Lung (tissue), 11 donors: ENCODE measurements at regions not wholly inside any gene's neighbourhood (a gene's known extent, or its start where the extent isn't known, plus 50 kb on each side); places are given as distances from the start of the nearest gene placed in this dataset.

Experiments
- ATAC-seq: fragments of 200-7000 bp; cut with Tn5 transposase; one replicate; pipeline ENCODE4 v1.9.1; 2020; ENCODE audit warnings: moderate number of reproducible peaks; ENCODE audit not compliant: insufficient read depth, low FRiP score
- DNase-seq, 3 donors: peaks; one replicate each; pipeline ENCODE4 v3.0.0-alpha.2; 2013 to 2017
- H3K27ac ChIP-seq, 2 donors: one replicate each; pipeline ENCODE4 v1.5.1; 2013; ENCODE audit warnings: mild to moderate bottlenecking in 2 of 2, moderate library complexity in 2 of 2, control low read depth in 1 of 2, inconsistent platforms in 1 of 2, low read depth in 1 of 2, low read length in 1 of 2
- H3K27me3 ChIP-seq, 3 donors: one replicate each; pipeline ENCODE4 v1.5.1; 2013; ENCODE audit warnings: low read length in 2 of 3; ENCODE audit not compliant: control insufficient read depth in 3 of 3, insufficient read depth in 3 of 3
- H3K36me3 ChIP-seq, 4 donors: one replicate each; pipeline ENCODE4 v1.5.1; 2013; ENCODE audit warnings: low read length in 4 of 4, mild to moderate bottlenecking in 1 of 4, moderate library complexity in 1 of 4; ENCODE audit not compliant: control insufficient read depth in 4 of 4, insufficient read depth in 4 of 4
- H3K4me1 ChIP-seq, 5 donors: one replicate each; pipeline ENCODE4 v1.5.1; 2013; ENCODE audit warnings: low read length in 5 of 5, mild to moderate bottlenecking in 2 of 5, moderate library complexity in 1 of 5; ENCODE audit not compliant: control insufficient read depth in 5 of 5, insufficient read depth in 5 of 5
- H3K4me3 ChIP-seq: one replicate; pipeline ENCODE4 v1.5.1; 2013; ENCODE audit warnings: mild to moderate bottlenecking, control low read depth, moderate library complexity
- H3K9ac ChIP-seq, 2 donors: one replicate each; pipeline ENCODE4 v1.5.1; 2013; ENCODE audit warnings: low read length in 2 of 2, control low read depth in 1 of 2; ENCODE audit not compliant: insufficient read depth in 1 of 2
- H3K9me3 ChIP-seq, 4 donors: one replicate each; pipeline ENCODE4 v1.5.1; 2013; ENCODE audit warnings: low read length in 3 of 4, mild to moderate bottlenecking in 1 of 4, moderate library complexity in 1 of 4; ENCODE audit not compliant: control insufficient read depth in 4 of 4, insufficient read depth in 3 of 4
- whole genome bisulfite sequencing, 2 donors: extraction: QIAGEN DNeasy Blood & Tissue Kit; methylation state at CpG; one replicate each; pipeline ENCODE4 v1.1.7; 2013; 5-methylcytosine and 5-hydroxymethylcytosine counted together
- TF ChIP-seq, protein P1 (sequence below): IDR thresholded peaks from 2 replicates; pipeline ENCODE4 v1.5.1; 2012; ENCODE audit warnings: mild to moderate bottlenecking; ENCODE audit errors: control extremely low read depth, extremely low read depth
- donor health status: control.
- donor health status: control.
- donor health status: Bipolar disorder and iron deficiency.
- donor health status: healthy.
- donor health status: DM: yes; HTN: yes; CAD: no.

- ATAC-seq (no peak), DNase-seq (no peak)
- H3K36me3 ChIP-seq = no peaks in the 10 kb centered on the region
- peaks cover 0 to 2% (median 0%) of the 10 kb centered on the region in 3 donors for H3K27me3 ChIP-seq
- peaks cover 0 to 5% (median 0%) of the 10 kb centered on the region in 4 donors for H3K9me3 ChIP-seq
- TF ChIP-seq, protein P1, sequence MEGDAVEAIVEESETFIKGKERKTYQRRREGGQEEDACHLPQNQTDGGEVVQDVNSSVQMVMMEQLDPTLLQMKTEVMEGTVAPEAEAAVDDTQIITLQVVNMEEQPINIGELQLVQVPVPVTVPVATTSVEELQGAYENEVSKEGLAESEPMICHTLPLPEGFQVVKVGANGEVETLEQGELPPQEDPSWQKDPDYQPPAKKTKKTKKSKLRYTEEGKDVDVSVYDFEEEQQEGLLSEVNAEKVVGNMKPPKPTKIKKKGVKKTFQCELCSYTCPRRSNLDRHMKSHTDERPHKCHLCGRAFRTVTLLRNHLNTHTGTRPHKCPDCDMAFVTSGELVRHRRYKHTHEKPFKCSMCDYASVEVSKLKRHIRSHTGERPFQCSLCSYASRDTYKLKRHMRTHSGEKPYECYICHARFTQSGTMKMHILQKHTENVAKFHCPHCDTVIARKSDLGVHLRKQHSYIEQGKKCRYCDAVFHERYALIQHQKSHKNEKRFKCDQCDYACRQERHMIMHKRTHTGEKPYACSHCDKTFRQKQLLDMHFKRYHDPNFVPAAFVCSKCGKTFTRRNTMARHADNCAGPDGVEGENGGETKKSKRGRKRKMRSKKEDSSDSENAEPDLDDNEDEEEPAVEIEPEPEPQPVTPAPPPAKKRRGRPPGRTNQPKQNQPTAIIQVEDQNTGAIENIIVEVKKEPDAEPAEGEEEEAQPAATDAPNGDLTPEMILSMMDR = no peak
- H3K27ac ChIP-seq = no peak overlapping the region
- no peak overlapping the region for H3K4me3 ChIP-seq
- no peak overlapping the region for H3K9ac ChIP-seq
- no peaks in the 10 kb centered on the region for H3K4me1 ChIP-seq
These were observed 389.6 kb upstream of the MAOA start for GRCh38 chrX:43266487-43266886.

GRCh38 chrX:43267652-43268051, 388.4 kb upstream of the MAOA start:
- Histone ChIP-seq H3K9ac (no peak overlapping the region), H3K4me3 (no peak overlapping the region), H3K36me3 (no peaks in the 10 kb centered on the region), H3K27ac (no peak overlapping the region), H3K9me3 (peaks cover 0 to 5% (median 0%) of the 10 kb centered on the region in 4 donors), H3K27me3 (peaks cover 0 to 2% (median 0%) of the 10 kb centered on the region in 3 donors), H3K4me1 (no peaks in the 10 kb centered on the region)
- TF ChIP-seq, protein P1 = no peak
- DNase-seq (no peak), ATAC-seq (no peak)
- 80 to 92% methylated on average over 5 of the region's 5 CpGs for WGBS, 2 donors

DNA sequence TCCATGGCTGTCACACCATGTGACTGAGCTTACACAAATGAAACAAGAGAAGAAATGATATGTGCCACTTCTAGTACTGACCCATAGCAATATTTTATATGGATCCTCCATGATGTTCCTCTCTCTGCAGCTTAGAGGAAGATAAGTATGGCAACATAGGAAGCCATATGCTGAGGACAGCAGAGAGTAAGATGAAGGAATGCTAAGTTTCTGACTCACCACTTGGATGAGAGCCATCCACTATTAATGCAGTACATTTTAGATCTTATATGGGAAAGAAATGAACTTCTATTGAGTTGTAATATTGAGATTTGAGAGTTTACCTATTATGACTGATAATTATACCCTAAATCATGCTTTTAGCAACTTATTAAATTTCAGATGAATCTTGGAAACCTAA, 386.9 kb upstream of the MAOA start:
- Histone ChIP-seq H3K9ac (no peak overlapping the region), H3K4me3 (no peak overlapping the region), H3K36me3 (no peaks in the 10 kb centered on the region), H3K27me3 (no peaks in the 10 kb centered on the region), H3K4me1 (no peaks in the 10 kb centered on the region), H3K27ac (no peak overlapping the region), H3K9me3 (peaks cover 0 to 5% (median 0%) of the 10 kb centered on the region in 4 donors)
- TF ChIP-seq, protein P1 = no peak
- ATAC-seq (no peak), DNase-seq (peak in 2 of 3 donors; percentile 4 to 23)

GRCh38 chrX:43277879-43278278, 378.2 kb upstream of the MAOA start:
- ATAC-seq = no peak
- 96 to 99% methylated on average over 7 to 8 of the region's 8 CpGs for WGBS, 2 donors
- DNase-seq = no peak

More at GRCh38 chrX:43277879-43278278, 378.2 kb upstream of the MAOA start:
- Histone ChIP-seq H3K4me1 (no peaks in the 10 kb centered on the region), H3K4me3 (no peak overlapping the region), H3K36me3 (no peaks in the 10 kb centered on the region), H3K27me3 (no peaks in the 10 kb centered on the region), H3K9me3 (peaks cover 0 to 9% (median 2%) of the 10 kb centered on the region in 4 donors), H3K9ac (no peak overlapping the region), H3K27ac (no peak overlapping the region)
- TF ChIP-seq, protein P1 = no peak
